Activated naive CD4-positive, alpha-beta T cell treated with Interleukin-2 at 50 U/mL for 16 hours (primary cell): ENCODE measurements at regions not wholly inside any gene's neighbourhood (a gene's known extent, or its start where the extent isn't known, plus 50 kb on each side); places are given as distances from the start of the nearest gene placed in this dataset.

Experiments
- DNase-seq: peaks from one replicate; pipeline ENCODE4 v3.0.0-alpha.2; 2020

GRCh38 chr22:47582067-47582466 lies 819.6 kb downstream of the TBC1D22A start:
- no peak for DNase-seq

GRCh38 chr22:47580121-47580520 lies 817.7 kb downstream of the TBC1D22A start:
- no peak for DNase-seq

- no peak for DNase-seq
Observed at GRCh38 chr22:47576908-47577307, 814.5 kb downstream of the TBC1D22A start.

- no peak for DNase-seq
Observed at GRCh38 chr22:47575291-47575690, 812.8 kb downstream of the TBC1D22A start.

GRCh38 chr22:47574556-47574955 lies 812.1 kb downstream of the TBC1D22A start:
- no peak for DNase-seq

GRCh38 chr22:47573141-47573540 lies 810.7 kb downstream of the TBC1D22A start:
- DNase-seq = no peak

- no peak for DNase-seq
Observed at GRCh38 chr22:47572443-47572842, 810.0 kb downstream of the TBC1D22A start.

GRCh38 chr22:47571616-47572015 lies 809.2 kb downstream of the TBC1D22A start:
- DNase-seq = no peak

GRCh38 chr22:47570851-47571250 lies 808.4 kb downstream of the TBC1D22A start:
- DNase-seq = no peak

GRCh38 chr22:47570300-47570685 lies 807.8 kb downstream of the TBC1D22A start:
- DNase-seq = no peak

- no peak for DNase-seq
Observed at GRCh38 chr22:47569389-47570299, 807.2 kb downstream of the TBC1D22A start.

- no peak for DNase-seq
Observed at GRCh38 chr22:47568700-47569099, 806.2 kb downstream of the TBC1D22A start.

GRCh38 chr22:47567126-47568090 lies 805.0 kb downstream of the TBC1D22A start:
- no peak for DNase-seq

GRCh38 chr22:47566491-47566890 lies 804.0 kb downstream of the TBC1D22A start:
- DNase-seq = no peak

GRCh38 chr22:47565607-47566006 lies 803.2 kb downstream of the TBC1D22A start:
- DNase-seq = no peak

- no peak for DNase-seq
Observed at GRCh38 chr22:47564651-47565434, 802.4 kb downstream of the TBC1D22A start.

- no peak for DNase-seq
Observed at GRCh38 chr22:47564158-47564450, 801.7 kb downstream of the TBC1D22A start.

- DNase-seq = no peak
Observed at GRCh38 chr22:47563406-47564157, 801.1 kb downstream of the TBC1D22A start.

- no peak for DNase-seq
Observed at GRCh38 chr22:47561766-47562165, 799.3 kb downstream of the TBC1D22A start.

- no peak for DNase-seq
Observed at GRCh38 chr22:47561115-47561675, 798.7 kb downstream of the TBC1D22A start.

- DNase-seq = no peak
Observed at GRCh38 chr22:47558828-47559700, 796.6 kb downstream of the TBC1D22A start.
